ENCODE measurements at regions not wholly inside any gene's neighbourhood (a gene's known extent, or its start where the extent isn't known, plus 50 kb on each side); places are given as distances from the start of the nearest gene placed in this dataset.
"Not testable (repeated sequence)": the region's sequence is repeated elsewhere in the genome, so short reads cannot be mapped to it uniquely, and the experiment has no call there.

GRCh38 chr6:141764388-141764787 lies 368.3 kb upstream of the GJE1 start:
- no peak for DNase-seq

GRCh38 chr6:141758430-141758829 lies 374.3 kb upstream of the GJE1 start:
- DNase-seq, result no peak

- DNase-seq, result no peak
Measured at GRCh38 chr6:141753180-141753579, 379.5 kb upstream of the GJE1 start.

- no peak for DNase-seq
Measured at GRCh38 chr6:141752677-141753076, 380.0 kb upstream of the GJE1 start.

GRCh38 chr6:141746324-141746723 lies 386.4 kb upstream of the GJE1 start:
- DNase-seq, result not testable (repeated sequence)

GRCh38 chr6:141744971-141745370 lies 387.8 kb upstream of the GJE1 start:
- no peak for DNase-seq

GRCh38 chr6:141744194-141744925 lies 388.4 kb upstream of the GJE1 start:
- no peak for DNase-seq

GRCh38 chr6:141736104-141736503 lies 396.6 kb upstream of the GJE1 start:
- DNase-seq, result no peak

- no peak for DNase-seq
Measured at GRCh38 chr6:141735126-141735525, 397.6 kb upstream of the GJE1 start.

GRCh38 chr6:141734071-141734840 lies 398.5 kb upstream of the GJE1 start:
- no peak for DNase-seq

- no peak for DNase-seq
Measured at GRCh38 chr6:141729146-141729545, 403.6 kb upstream of the GJE1 start.

GRCh38 chr6:141728330-141728729 lies 404.4 kb upstream of the GJE1 start:
- no peak for DNase-seq

- DNase-seq, result no peak
Measured at GRCh38 chr6:141726248-141726647, 406.5 kb upstream of the GJE1 start.

GRCh38 chr6:141724731-141725130 lies 408.0 kb upstream of the GJE1 start:
- no peak for DNase-seq

GRCh38 chr6:141719476-141719875 lies 413.2 kb upstream of the GJE1 start:
- DNase-seq, result no peak

GRCh38 chr6:141705431-141705830 lies 427.3 kb upstream of the GJE1 start:
- no peak for DNase-seq

GRCh38 chr6:141704151-141704550 lies 428.6 kb upstream of the GJE1 start:
- no peak for DNase-seq

- DNase-seq, result no peak
Measured at GRCh38 chr6:141701732-141702131, 431.0 kb upstream of the GJE1 start.

- DNase-seq, result no peak
Measured at GRCh38 chr6:141700819-141701218, 431.9 kb upstream of the GJE1 start.

- no peak for DNase-seq
Measured at GRCh38 chr6:141688916-141689315, 443.8 kb upstream of the GJE1 start.

GRCh38 chr6:141685416-141685815 lies 447.3 kb upstream of the GJE1 start:
- DNase-seq, result no peak

GRCh38 chr6:141682391-141682790 lies 450.3 kb upstream of the GJE1 start:
- DNase-seq, result no peak

- no peak for DNase-seq
Measured at GRCh38 chr6:141677598-141678211, 455.0 kb upstream of the GJE1 start.

GRCh38 chr6:141675957-141676356 lies 456.8 kb upstream of the GJE1 start:
- DNase-seq, result no peak
